GM19468 (cell line): ENCODE measurements at regions not wholly inside any gene's neighbourhood (a gene's known extent, or its start where the extent isn't known, plus 50 kb on each side); places are given as distances from the start of the nearest gene placed in this dataset.

Source experiments
- ATAC-seq: cut with Tn5 transposase; IDR thresholded peaks from one replicate; pipeline ENCODE4 v1.9.1; 2021; ENCODE audit warnings: mild to moderate bottlenecking, moderate library complexity, moderate number of reproducible peaks; ENCODE audit not compliant: unreplicated experiment; ENCODE audit errors: extremely low read depth

GRCh38 chr6:104585646-104586045 is 274.1 kb downstream of the HACE1 start:
- ATAC-seq, result no peak

- no peak for ATAC-seq
Measured at GRCh38 chr6:104580452-104580851, 279.3 kb downstream of the HACE1 start.

- ATAC-seq, result no peak
Measured at GRCh38 chr6:104579310-104579863, 280.3 kb downstream of the HACE1 start.

GRCh38 chr6:104575536-104575935 is 284.2 kb downstream of the HACE1 start:
- ATAC-seq, result no peak

GRCh38 chr6:104574135-104574750 is 285.5 kb downstream of the HACE1 start:
- no peak for ATAC-seq

- no peak for ATAC-seq
Measured at GRCh38 chr6:104573350-104573749, 286.4 kb downstream of the HACE1 start.

- ATAC-seq, result no peak
Measured at GRCh38 chr6:104572901-104573300, 286.8 kb downstream of the HACE1 start.

GRCh38 chr6:104566411-104566810 is 293.3 kb downstream of the HACE1 start:
- ATAC-seq, result no peak

- no peak for ATAC-seq
Measured at GRCh38 chr6:104563306-104563705, 296.4 kb downstream of the HACE1 start.

GRCh38 chr6:104559435-104560202 is 300.1 kb downstream of the HACE1 start:
- ATAC-seq, result no peak

- ATAC-seq, result no peak
Measured at GRCh38 chr6:104558746-104559145, 301.0 kb downstream of the HACE1 start.

GRCh38 chr6:104548297-104548696 is 311.4 kb downstream of the HACE1 start:
- ATAC-seq, result no peak

- no peak for ATAC-seq
Measured at GRCh38 chr6:104541411-104541810, 318.3 kb downstream of the HACE1 start.

- ATAC-seq, result no peak
Measured at GRCh38 chr6:104540743-104541142, 319.0 kb downstream of the HACE1 start.

GRCh38 chr6:104539173-104539572 is 320.5 kb downstream of the HACE1 start:
- no peak for ATAC-seq

- no peak for ATAC-seq
Measured at GRCh38 chr6:104537872-104538271, 321.8 kb downstream of the HACE1 start.

- ATAC-seq, result no peak
Measured at GRCh38 chr6:104537180-104537579, 322.5 kb downstream of the HACE1 start.

GRCh38 chr6:104532462-104532861 is 327.3 kb downstream of the HACE1 start:
- no peak for ATAC-seq

GRCh38 chr6:104531646-104532045 is 328.1 kb downstream of the HACE1 start:
- ATAC-seq, result no peak

GRCh38 chr6:104527761-104528415 is 331.8 kb downstream of the HACE1 start:
- ATAC-seq, result no peak

- no peak for ATAC-seq
Measured at GRCh38 chr6:104527311-104527710, 332.4 kb downstream of the HACE1 start.
